H9 (cell line): ENCODE measurements at regions not wholly inside any gene's neighbourhood (a gene's known extent, or its start where the extent isn't known, plus 50 kb on each side); places are given as distances from the start of the nearest gene placed in this dataset.

Experiments
- DNase-seq: peaks from one replicate; pipeline ENCODE4 v3.0.0-alpha.2; 2017
- H2AFZ ChIP-seq: one replicate; pipeline ENCODE4 v1.6.1; 2013; ENCODE audit warnings: mild to moderate bottlenecking, low read length, control low read depth, moderate library complexity
- H2AK5ac ChIP-seq: 2 replicates; pipeline ENCODE4 v1.6.1; 2013; ENCODE audit warnings: low read length, control low read depth, mixed read lengths; ENCODE audit not compliant: insufficient read length
- H2BK120ac ChIP-seq: one replicate; pipeline ENCODE4 v1.6.1; 2013; ENCODE audit warnings: low read depth, mild to moderate bottlenecking, low read length, control low read depth, inconsistent platforms; ENCODE audit not compliant: poor library complexity, severe bottlenecking
- H2BK12ac ChIP-seq: 2 replicates; pipeline ENCODE4 v1.6.1; 2013; ENCODE audit warnings: low read length, control low read depth, mixed read lengths, low read depth; ENCODE audit not compliant: insufficient read length
- H2BK15ac ChIP-seq: 2 replicates; pipeline ENCODE4 v1.6.1; 2013; ENCODE audit warnings: low read depth, low read length, control low read depth
- H2BK20ac ChIP-seq: one replicate; pipeline ENCODE4 v1.6.1; 2013; ENCODE audit warnings: low read depth, mild to moderate bottlenecking, low read length, control low read depth, inconsistent platforms; ENCODE audit not compliant: poor library complexity, severe bottlenecking
- H2BK5ac ChIP-seq: 2 replicates; pipeline ENCODE4 v1.6.1; 2013; ENCODE audit warnings: low read length, control low read depth, mixed read lengths; ENCODE audit not compliant: insufficient read length
- H3K14ac ChIP-seq: 2 replicates; pipeline ENCODE4 v1.6.1; 2013; ENCODE audit warnings: low read length, control low read depth; ENCODE audit not compliant: insufficient read depth
- H3K18ac ChIP-seq: 2 replicates; pipeline ENCODE4 v1.6.1; 2013; ENCODE audit warnings: low read depth, mild to moderate bottlenecking, mixed read lengths, low read length, control low read depth; ENCODE audit not compliant: insufficient read length
- H3K23ac ChIP-seq: 2 replicates; pipeline ENCODE4 v1.6.1; 2013; ENCODE audit warnings: low read length, control low read depth, mixed read lengths, low read depth; ENCODE audit not compliant: insufficient read length
- H3K23me2 ChIP-seq: 2 replicates; pipeline ENCODE4 v1.6.1; 2013; ENCODE audit warnings: low read depth, mild to moderate bottlenecking, mixed read lengths, low read length, control low read depth; ENCODE audit not compliant: insufficient read length, poor library complexity, severe bottlenecking
- H3K27ac ChIP-seq: 2 replicates; pipeline ENCODE4 v1.5.1; 2013; ENCODE audit warnings: low read length, control low read depth, mixed read lengths, low read depth; ENCODE audit not compliant: insufficient read length
- H3K27me3 ChIP-seq: 2 replicates; pipeline ENCODE4 v1.6.1; 2013; ENCODE audit warnings: low read length, control low read depth, inconsistent platforms; ENCODE audit not compliant: insufficient read depth
- H3K4ac ChIP-seq: 2 replicates; pipeline ENCODE4 v1.6.1; 2013; ENCODE audit warnings: low read depth, mild to moderate bottlenecking, control low read depth, inconsistent platforms, low read length, moderate library complexity
- H3K4me1 ChIP-seq: 2 replicates; pipeline ENCODE4 v1.6.1; 2013; ENCODE audit warnings: low read length, control low read depth, inconsistent platforms; ENCODE audit not compliant: insufficient read depth
- H3K4me2 ChIP-seq: 2 replicates; pipeline ENCODE4 v1.6.1; 2013; ENCODE audit warnings: low read length, control low read depth, mixed read lengths; ENCODE audit not compliant: insufficient read length, insufficient read depth
- H3K56ac ChIP-seq: 2 replicates; pipeline ENCODE4 v1.6.1; 2013; ENCODE audit warnings: low read depth, mild to moderate bottlenecking, mixed read lengths, low read length, control low read depth; ENCODE audit not compliant: insufficient read length
- H3K79me1 ChIP-seq: 2 replicates; pipeline ENCODE4 v1.6.1; 2013; ENCODE audit warnings: low read depth, mild to moderate bottlenecking, moderate library complexity, low read length, control low read depth, inconsistent platforms; ENCODE audit not compliant: insufficient read depth, poor library complexity, severe bottlenecking
- H3K79me2 ChIP-seq: 2 replicates; pipeline ENCODE4 v1.6.1; 2013; ENCODE audit warnings: low read length, control low read depth, inconsistent platforms; ENCODE audit not compliant: insufficient read depth
- H3K9ac ChIP-seq: 2 replicates; pipeline ENCODE4 v1.6.1; 2013; ENCODE audit warnings: low read length, control low read depth, mixed read lengths; ENCODE audit not compliant: insufficient read length; ENCODE audit errors: extremely low read depth
- H3K9me3 ChIP-seq: one replicate; pipeline ENCODE4 v1.6.1; 2013; ENCODE audit warnings: low read depth, low read length, inconsistent platforms; ENCODE audit not compliant: control insufficient read depth
- H3T11ph ChIP-seq: one replicate; pipeline ENCODE4 v1.6.1; 2013; ENCODE audit warnings: mild to moderate bottlenecking, low read length, control low read depth, inconsistent platforms
- H4K20me1 ChIP-seq: one replicate; pipeline ENCODE4 v1.6.1; 2013; ENCODE audit not compliant: control insufficient read depth, insufficient read length, insufficient read depth
- H4K5ac ChIP-seq: 2 replicates; pipeline ENCODE4 v1.6.1; 2013; ENCODE audit warnings: low read depth, mild to moderate bottlenecking, mixed read lengths, low read length, control low read depth; ENCODE audit not compliant: insufficient read length
- H4K8ac ChIP-seq: replicated peaks from 2 replicates; pipeline ENCODE4 v1.6.1; 2013; ENCODE audit warnings: low read length, control low read depth, mixed read lengths, low read depth; ENCODE audit not compliant: insufficient read length
- H4K91ac ChIP-seq: 2 replicates; pipeline ENCODE4 v1.6.1; 2013; ENCODE audit warnings: low read depth, mild to moderate bottlenecking, moderate library complexity, mixed read lengths, low read length, control low read depth; ENCODE audit not compliant: insufficient read length
- H3K27ac Mint-ChIP-seq, 3 experiments: 2 replicates in 2 of 3; 3 replicates in 1 of 3; pipeline ENCODE4 v1.8.0; 2020 to 2021; ENCODE audit warnings: mixed read lengths in 3 of 3, mild to moderate bottlenecking in 1 of 3, moderate library complexity in 1 of 3
- H3K27me3 Mint-ChIP-seq: 2 replicates; pipeline ENCODE4 v1.8.0; 2021; ENCODE audit warnings: low read depth, mild to moderate bottlenecking, moderate library complexity, mixed read lengths
- H3K36me3 Mint-ChIP-seq, 3 experiments: 2 replicates in 2 of 3; 3 replicates in 1 of 3; pipeline ENCODE4 v1.8.0; 2020 to 2021; ENCODE audit warnings: low read depth in 3 of 3, mixed read lengths in 3 of 3; ENCODE audit not compliant: insufficient read depth in 1 of 3
- H3K4me1 Mint-ChIP-seq, 2 experiments: 2 replicates each; pipeline ENCODE4 v1.8.0; 2020; ENCODE audit warnings: mixed read lengths in 2 of 2
- H3K4me3 Mint-ChIP-seq, 2 experiments: 2 replicates in 1 of 2; 3 replicates in 1 of 2; pipeline ENCODE4 v1.8.0; 2020 to 2021; ENCODE audit warnings: mild to moderate bottlenecking in 2 of 2, mixed read lengths in 2 of 2, moderate library complexity in 1 of 2
- H3K9me3 Mint-ChIP-seq, 2 experiments: 2 replicates in 1 of 2; 3 replicates in 1 of 2; pipeline ENCODE4 v1.8.0; 2020; ENCODE audit warnings: mild to moderate bottlenecking in 2 of 2, mixed read lengths in 2 of 2, moderate library complexity in 1 of 2
- WGBS: extraction: QIAGEN DNeasy Blood & Tissue Kit; methylation state at CpG from one replicate; pipeline ENCODE4 v1.1.7; 2013; ENCODE audit warnings: missing lambda C conversion rate, low lambda C conversion rate, mixed read lengths; ENCODE audit not compliant: insufficient read length; ENCODE audit errors: extremely low coverage; 5-methylcytosine and 5-hydroxymethylcytosine counted together
- TF ChIP-seq, protein P1 (sequence below): fragments of 200-600 bp; sonication (generic); conservative IDR thresholded peaks from 3 replicates; pipeline ENCODE4 v1.8.0; 2021; ENCODE audit warnings: antibody characterized with exemption, mild to moderate bottlenecking

- no peak overlapping the region for H3K18ac ChIP-seq
- H3K9me3 ChIP-seq: no peaks in the 10 kb centered on the region
- no peak overlapping the region for H2BK5ac ChIP-seq
- no CpG with 5 or more reads among the region's 13 CpGs for WGBS
- Mint-ChIP-seq H3K9me3 (peaks cover 0 to 7% of the 10 kb centered on the region in 2 experiments; a peak in 1 of 5 replicates), H3K4me3 (no peak overlapping the region), H3K27me3 (peaks cover 14% of the 10 kb centered on the region), H3K27ac (no peak overlapping the region; a peak in 1 of 7 replicates), H3K4me1 (peaks cover 18 to 28% of the 10 kb centered on the region in 2 experiments), H3K36me3 (no peaks in the 10 kb centered on the region)
- H3K4me2 ChIP-seq: no peak overlapping the region
- H2BK12ac ChIP-seq: no peak overlapping the region
- H3K4me1 ChIP-seq: peaks cover 5% of the 10 kb centered on the region; the same call in 1 of the 2 replicates
- H3K14ac ChIP-seq: no peak overlapping the region
- no peak overlapping the region for H3K27ac ChIP-seq
- H2BK20ac ChIP-seq: no peak overlapping the region
- no peak overlapping the region for H2AFZ ChIP-seq
- no peaks in the 10 kb centered on the region for H3K23me2 ChIP-seq
- H3K4ac ChIP-seq: no peak overlapping the region
- TF ChIP-seq, protein P1, sequence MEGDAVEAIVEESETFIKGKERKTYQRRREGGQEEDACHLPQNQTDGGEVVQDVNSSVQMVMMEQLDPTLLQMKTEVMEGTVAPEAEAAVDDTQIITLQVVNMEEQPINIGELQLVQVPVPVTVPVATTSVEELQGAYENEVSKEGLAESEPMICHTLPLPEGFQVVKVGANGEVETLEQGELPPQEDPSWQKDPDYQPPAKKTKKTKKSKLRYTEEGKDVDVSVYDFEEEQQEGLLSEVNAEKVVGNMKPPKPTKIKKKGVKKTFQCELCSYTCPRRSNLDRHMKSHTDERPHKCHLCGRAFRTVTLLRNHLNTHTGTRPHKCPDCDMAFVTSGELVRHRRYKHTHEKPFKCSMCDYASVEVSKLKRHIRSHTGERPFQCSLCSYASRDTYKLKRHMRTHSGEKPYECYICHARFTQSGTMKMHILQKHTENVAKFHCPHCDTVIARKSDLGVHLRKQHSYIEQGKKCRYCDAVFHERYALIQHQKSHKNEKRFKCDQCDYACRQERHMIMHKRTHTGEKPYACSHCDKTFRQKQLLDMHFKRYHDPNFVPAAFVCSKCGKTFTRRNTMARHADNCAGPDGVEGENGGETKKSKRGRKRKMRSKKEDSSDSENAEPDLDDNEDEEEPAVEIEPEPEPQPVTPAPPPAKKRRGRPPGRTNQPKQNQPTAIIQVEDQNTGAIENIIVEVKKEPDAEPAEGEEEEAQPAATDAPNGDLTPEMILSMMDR: no peak
- H4K8ac ChIP-seq: no peak overlapping the region
- H3K9ac ChIP-seq: no peak overlapping the region
- no peaks in the 10 kb centered on the region for H3K27me3 ChIP-seq
- no peak overlapping the region for H4K5ac ChIP-seq
- H2BK15ac ChIP-seq: no peak overlapping the region
- H2AK5ac ChIP-seq: no peak overlapping the region
- H3T11ph ChIP-seq: no peak overlapping the region
- no peaks in the 10 kb centered on the region for H3K79me1 ChIP-seq
- DNase-seq: no peak
- no peak overlapping the region for H3K56ac ChIP-seq
- no peaks in the 10 kb centered on the region for H3K79me2 ChIP-seq
- H4K91ac ChIP-seq: no peak overlapping the region
- no peak overlapping the region for H3K23ac ChIP-seq
- H4K20me1 ChIP-seq: no peaks in the 10 kb centered on the region
- no peak overlapping the region for H2BK120ac ChIP-seq
Measured at GRCh38 chr16:86768228-86768791, 190.0 kb downstream of the FOXL1 start.
